ENCODE measurements at regions not wholly inside any gene's neighbourhood (a gene's known extent, or its start where the extent isn't known, plus 50 kb on each side); places are given as distances from the start of the nearest gene placed in this dataset.

GRCh38 chr2:40507432-40507831, 55.5 kb upstream of the SLC8A1 start:
- Histone ChIP-seq H3K4me3 (ENCODE audit: low read depth, low read length) (no peak overlapping the region), H3K9me3 (ENCODE audit: severe bottlenecking) (no peaks in the 10 kb centered on the region), H3K36me3 (no peaks in the 10 kb centered on the region), H3K27ac (no peak overlapping the region), H3K27me3 (ENCODE audit: insufficient read depth, low read depth, severe bottlenecking) (no peaks in the 10 kb centered on the region)
- DNase-seq = no peak
- TF ChIP-seq CTCF (IDR thresholded peaks at IDR 0.05; ENCODE audit: low read depth, low read length) = no peak

- H3K27ac ChIP-seq = no peak overlapping the region
These were observed 58.4 kb upstream of the SLC8A1 start for GRCh38 chr2:40510304-40510703.

GRCh38 chr2:40511661-40512213, 59.8 kb upstream of the SLC8A1 start:
- H3K4me3 ChIP-seq (ENCODE audit: low read depth, low read length) = no peak overlapping the region
- no peaks in the 10 kb centered on the region for H3K9me3 ChIP-seq (ENCODE audit: severe bottlenecking)
- H3K27me3 ChIP-seq (ENCODE audit: insufficient read depth, low read depth, severe bottlenecking) = no peaks in the 10 kb centered on the region
- no peak for DNase-seq
- H3K36me3 ChIP-seq = no peaks in the 10 kb centered on the region
- no peak overlapping the region for H3K27ac ChIP-seq
- TF ChIP-seq CTCF (IDR thresholded peaks at IDR 0.05; ENCODE audit: low read depth, low read length) = no peak

More at GRCh38 chr2:40510304-40510703, 58.4 kb upstream of the SLC8A1 start:
- Histone ChIP-seq H3K36me3 (no peaks in the 10 kb centered on the region), H3K27me3 (ENCODE audit: insufficient read depth, low read depth, severe bottlenecking) (no peaks in the 10 kb centered on the region), H3K4me3 (ENCODE audit: low read depth, low read length) (no peak overlapping the region), H3K9me3 (ENCODE audit: severe bottlenecking) (no peaks in the 10 kb centered on the region)
- DNase-seq = no peak
- no peak for TF ChIP-seq CTCF (IDR thresholded peaks at IDR 0.05; ENCODE audit: low read depth, low read length)

GRCh38 chr2:40512256-40512655, 60.4 kb upstream of the SLC8A1 start:
- TF ChIP-seq CTCF (IDR thresholded peaks at IDR 0.05; ENCODE audit: low read depth, low read length) = no peak
- Histone ChIP-seq H3K27me3 (ENCODE audit: insufficient read depth, low read depth, severe bottlenecking) (no peaks in the 10 kb centered on the region), H3K9me3 (ENCODE audit: severe bottlenecking) (no peaks in the 10 kb centered on the region), H3K36me3 (no peaks in the 10 kb centered on the region), H3K4me3 (ENCODE audit: low read depth, low read length) (no peak overlapping the region), H3K27ac (no peak overlapping the region)
- no peak for DNase-seq

GRCh38 chr2:40513201-40513600, 61.3 kb upstream of the SLC8A1 start:
- Histone ChIP-seq H3K27ac (no peak overlapping the region), H3K4me3 (ENCODE audit: low read depth, low read length) (no peak overlapping the region), H3K27me3 (ENCODE audit: insufficient read depth, low read depth, severe bottlenecking) (no peaks in the 10 kb centered on the region), H3K9me3 (ENCODE audit: severe bottlenecking) (no peaks in the 10 kb centered on the region), H3K36me3 (no peaks in the 10 kb centered on the region)
- TF ChIP-seq CTCF (IDR thresholded peaks at IDR 0.05; ENCODE audit: low read depth, low read length) = no peak
- no peak for DNase-seq

- DNase-seq = no peak
- no peaks in the 10 kb centered on the region for H3K9me3 ChIP-seq (ENCODE audit: severe bottlenecking)
- no peaks in the 10 kb centered on the region for H3K27me3 ChIP-seq (ENCODE audit: insufficient read depth, low read depth, severe bottlenecking)
- no peaks in the 10 kb centered on the region for H3K36me3 ChIP-seq
- H3K27ac ChIP-seq = no peak overlapping the region
- H3K4me3 ChIP-seq (ENCODE audit: low read depth, low read length) = no peak overlapping the region
- no peak for TF ChIP-seq CTCF (IDR thresholded peaks at IDR 0.05; ENCODE audit: low read depth, low read length)
These were observed 64.7 kb upstream of the SLC8A1 start for GRCh38 chr2:40516604-40517003.
